ENCODE measurements at regions not wholly inside any gene's neighbourhood (a gene's known extent, or its start where the extent isn't known, plus 50 kb on each side); places are given as distances from the start of the nearest gene placed in this dataset.

DNA sequence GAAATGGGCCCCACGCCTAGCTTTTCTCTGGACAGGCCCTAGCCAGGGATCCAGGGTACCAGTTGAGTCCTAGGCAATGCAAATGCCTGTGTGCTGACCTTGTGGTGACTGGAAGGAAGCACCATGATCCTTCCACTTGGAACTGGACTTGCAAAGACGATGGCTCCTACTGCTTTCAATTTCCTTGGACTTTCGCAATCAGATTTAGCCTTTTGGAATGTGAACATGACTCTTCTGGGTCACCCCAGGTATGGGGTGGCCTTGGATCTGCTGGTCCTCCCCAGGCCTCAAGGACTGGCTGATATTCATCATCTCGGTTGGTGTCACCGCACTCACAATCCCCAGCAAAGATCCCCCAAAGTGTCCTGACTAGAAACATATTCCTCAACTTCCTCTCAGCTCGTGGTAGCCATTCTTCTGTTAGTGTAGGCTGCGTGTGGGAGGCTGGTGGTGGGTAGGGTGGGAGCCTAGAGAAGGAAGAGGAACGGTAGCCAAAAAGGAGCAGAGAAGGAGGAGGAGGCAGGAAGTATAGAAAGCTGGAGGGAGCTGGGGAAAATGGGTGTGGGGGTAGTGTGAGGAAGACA, 130.5 kb downstream of the PPIAL4G start:
- TF ChIP-seq GATA2 (CRISPR knock-in tag; IDR thresholded peaks at IDR 0.05) = no peak
- no peak for TF ChIP-seq MYC (IDR thresholded peaks at IDR 0.05; ENCODE audit: low read depth, low read length)
- no peak for TF ChIP-seq MYC (CRISPR knock-in tag; IDR thresholded peaks at IDR 0.05; ENCODE audit: borderline replicate concordance, low read depth)
- TF ChIP-seq EP300 (IDR thresholded peaks at IDR 0.05; ENCODE audit: low read length) = no peak
- TF ChIP-seq, protein P1, sequence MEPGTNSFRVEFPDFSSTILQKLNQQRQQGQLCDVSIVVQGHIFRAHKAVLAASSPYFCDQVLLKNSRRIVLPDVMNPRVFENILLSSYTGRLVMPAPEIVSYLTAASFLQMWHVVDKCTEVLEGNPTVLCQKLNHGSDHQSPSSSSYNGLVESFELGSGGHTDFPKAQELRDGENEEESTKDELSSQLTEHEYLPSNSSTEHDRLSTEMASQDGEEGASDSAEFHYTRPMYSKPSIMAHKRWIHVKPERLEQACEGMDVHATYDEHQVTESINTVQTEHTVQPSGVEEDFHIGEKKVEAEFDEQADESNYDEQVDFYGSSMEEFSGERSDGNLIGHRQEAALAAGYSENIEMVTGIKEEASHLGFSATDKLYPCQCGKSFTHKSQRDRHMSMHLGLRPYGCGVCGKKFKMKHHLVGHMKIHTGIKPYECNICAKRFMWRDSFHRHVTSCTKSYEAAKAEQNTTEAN (CRISPR knock-in tag; IDR thresholded peaks at IDR 0.05) = no peak
- TF ChIP-seq HMG20A (CRISPR knock-in tag; conservative IDR thresholded peaks at IDR 0.05) = no peak
- no peak for TF ChIP-seq RAD21 (CRISPR knock-in tag; conservative IDR thresholded peaks at IDR 0.05 in 1 of 2, IDR thresholded peaks at IDR 0.05 in 1 of 2)
- TF ChIP-seq ZNF764 (CRISPR knock-in tag; IDR thresholded peaks at IDR 0.05; ENCODE audit: low read depth) = no peak
- TF ChIP-seq, protein P2, sequence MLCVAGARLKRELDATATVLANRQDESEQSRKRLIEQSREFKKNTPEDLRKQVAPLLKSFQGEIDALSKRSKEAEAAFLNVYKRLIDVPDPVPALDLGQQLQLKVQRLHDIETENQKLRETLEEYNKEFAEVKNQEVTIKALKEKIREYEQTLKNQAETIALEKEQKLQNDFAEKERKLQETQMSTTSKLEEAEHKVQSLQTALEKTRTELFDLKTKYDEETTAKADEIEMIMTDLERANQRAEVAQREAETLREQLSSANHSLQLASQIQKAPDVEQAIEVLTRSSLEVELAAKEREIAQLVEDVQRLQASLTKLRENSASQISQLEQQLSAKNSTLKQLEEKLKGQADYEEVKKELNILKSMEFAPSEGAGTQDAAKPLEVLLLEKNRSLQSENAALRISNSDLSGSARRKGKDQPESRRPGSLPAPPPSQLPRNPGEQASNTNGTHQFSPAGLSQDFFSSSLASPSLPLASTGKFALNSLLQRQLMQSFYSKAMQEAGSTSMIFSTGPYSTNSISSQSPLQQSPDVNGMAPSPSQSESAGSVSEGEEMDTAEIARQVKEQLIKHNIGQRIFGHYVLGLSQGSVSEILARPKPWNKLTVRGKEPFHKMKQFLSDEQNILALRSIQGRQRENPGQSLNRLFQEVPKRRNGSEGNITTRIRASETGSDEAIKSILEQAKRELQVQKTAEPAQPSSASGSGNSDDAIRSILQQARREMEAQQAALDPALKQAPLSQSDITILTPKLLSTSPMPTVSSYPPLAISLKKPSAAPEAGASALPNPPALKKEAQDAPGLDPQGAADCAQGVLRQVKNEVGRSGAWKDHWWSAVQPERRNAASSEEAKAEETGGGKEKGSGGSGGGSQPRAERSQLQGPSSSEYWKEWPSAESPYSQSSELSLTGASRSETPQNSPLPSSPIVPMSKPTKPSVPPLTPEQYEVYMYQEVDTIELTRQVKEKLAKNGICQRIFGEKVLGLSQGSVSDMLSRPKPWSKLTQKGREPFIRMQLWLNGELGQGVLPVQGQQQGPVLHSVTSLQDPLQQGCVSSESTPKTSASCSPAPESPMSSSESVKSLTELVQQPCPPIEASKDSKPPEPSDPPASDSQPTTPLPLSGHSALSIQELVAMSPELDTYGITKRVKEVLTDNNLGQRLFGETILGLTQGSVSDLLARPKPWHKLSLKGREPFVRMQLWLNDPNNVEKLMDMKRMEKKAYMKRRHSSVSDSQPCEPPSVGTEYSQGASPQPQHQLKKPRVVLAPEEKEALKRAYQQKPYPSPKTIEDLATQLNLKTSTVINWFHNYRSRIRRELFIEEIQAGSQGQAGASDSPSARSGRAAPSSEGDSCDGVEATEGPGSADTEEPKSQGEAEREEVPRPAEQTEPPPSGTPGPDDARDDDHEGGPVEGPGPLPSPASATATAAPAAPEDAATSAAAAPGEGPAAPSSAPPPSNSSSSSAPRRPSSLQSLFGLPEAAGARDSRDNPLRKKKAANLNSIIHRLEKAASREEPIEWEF (CRISPR knock-in tag; IDR thresholded peaks at IDR 0.05) = no peak
- TF ChIP-seq MAFK (IDR thresholded peaks at IDR 0.05; ENCODE audit: low read length) = no peak
- no peak for TF ChIP-seq GABPA (tag; conservative IDR thresholded peaks at IDR 0.05; ENCODE audit: low read depth)
- TF ChIP-seq, protein P3, sequence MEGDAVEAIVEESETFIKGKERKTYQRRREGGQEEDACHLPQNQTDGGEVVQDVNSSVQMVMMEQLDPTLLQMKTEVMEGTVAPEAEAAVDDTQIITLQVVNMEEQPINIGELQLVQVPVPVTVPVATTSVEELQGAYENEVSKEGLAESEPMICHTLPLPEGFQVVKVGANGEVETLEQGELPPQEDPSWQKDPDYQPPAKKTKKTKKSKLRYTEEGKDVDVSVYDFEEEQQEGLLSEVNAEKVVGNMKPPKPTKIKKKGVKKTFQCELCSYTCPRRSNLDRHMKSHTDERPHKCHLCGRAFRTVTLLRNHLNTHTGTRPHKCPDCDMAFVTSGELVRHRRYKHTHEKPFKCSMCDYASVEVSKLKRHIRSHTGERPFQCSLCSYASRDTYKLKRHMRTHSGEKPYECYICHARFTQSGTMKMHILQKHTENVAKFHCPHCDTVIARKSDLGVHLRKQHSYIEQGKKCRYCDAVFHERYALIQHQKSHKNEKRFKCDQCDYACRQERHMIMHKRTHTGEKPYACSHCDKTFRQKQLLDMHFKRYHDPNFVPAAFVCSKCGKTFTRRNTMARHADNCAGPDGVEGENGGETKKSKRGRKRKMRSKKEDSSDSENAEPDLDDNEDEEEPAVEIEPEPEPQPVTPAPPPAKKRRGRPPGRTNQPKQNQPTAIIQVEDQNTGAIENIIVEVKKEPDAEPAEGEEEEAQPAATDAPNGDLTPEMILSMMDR (IDR thresholded peaks at IDR 0.05 in 2 of 3, conservative IDR thresholded peaks at IDR 0.05 in 1 of 3; ENCODE audit: insufficient read depth in 2 of 3, low read depth in 1 of 3, low read length in 3 of 3) = no peak
- no peak for TF ChIP-seq NBN (IDR thresholded peaks at IDR 0.05; ENCODE audit: low read depth)

All from K562 (cell line).